NT2/D1 (cell line): ENCODE measurements at regions not wholly inside any gene's neighbourhood (a gene's known extent, or its start where the extent isn't known, plus 50 kb on each side); places are given as distances from the start of the nearest gene placed in this dataset.

Source experiments
- SUZ12 ChIP-seq: IDR thresholded peaks from 2 replicates; pipeline ENCODE4 v1.6.1; 2011; ENCODE audit not compliant: insufficient read length, insufficient read depth; ENCODE audit errors: extremely low read depth
- YY1 ChIP-seq: IDR thresholded peaks from 2 replicates; pipeline ENCODE4 v1.6.1; 2011; ENCODE audit not compliant: insufficient read length, insufficient read depth
- ZNF274 ChIP-seq: IDR thresholded peaks from 2 replicates; pipeline ENCODE4 v1.6.1; 2011; ENCODE audit warnings: mild to moderate bottlenecking, low read depth, low read length

- no peak for TF ChIP-seq YY1
- no peak for TF ChIP-seq ZNF274
- TF ChIP-seq SUZ12: no peak
These were observed 217.6 kb upstream of the CPHXL start for GRCh38 chr16:75943705-75944514.
